Cardiac fibroblast (primary cell): ENCODE measurements at regions not wholly inside any gene's neighbourhood (a gene's known extent, or its start where the extent isn't known, plus 50 kb on each side); places are given as distances from the start of the nearest gene placed in this dataset.
"Not testable (repeated sequence)": the region's sequence is repeated elsewhere in the genome, so short reads cannot be mapped to it uniquely, and the experiment has no call there.

Experiments
- DNase-seq, 2 donors: peaks; one replicate each; pipeline versions ENCODE4 v3.0.0 to v3.0.0-alpha.2; 2010; ENCODE audit warnings: low read depth in 2 of 2
- H3K4me3 ChIP-seq, 2 donors: replicated peaks in 1 of 2; 1 replicate in 1 of 2; 2 replicates in 1 of 2; pipeline ENCODE4 v1.5.1; 2011; ENCODE audit warnings: low read depth in 2 of 2, low read length in 2 of 2, mild to moderate bottlenecking in 2 of 2, moderate library complexity in 1 of 2
- TF ChIP-seq, protein P1 (sequence below): IDR thresholded peaks from one replicate; pipeline ENCODE4 v1.5.1; 2011; ENCODE audit warnings: low read depth, mild to moderate bottlenecking, low read length, inconsistent platforms

DNA sequence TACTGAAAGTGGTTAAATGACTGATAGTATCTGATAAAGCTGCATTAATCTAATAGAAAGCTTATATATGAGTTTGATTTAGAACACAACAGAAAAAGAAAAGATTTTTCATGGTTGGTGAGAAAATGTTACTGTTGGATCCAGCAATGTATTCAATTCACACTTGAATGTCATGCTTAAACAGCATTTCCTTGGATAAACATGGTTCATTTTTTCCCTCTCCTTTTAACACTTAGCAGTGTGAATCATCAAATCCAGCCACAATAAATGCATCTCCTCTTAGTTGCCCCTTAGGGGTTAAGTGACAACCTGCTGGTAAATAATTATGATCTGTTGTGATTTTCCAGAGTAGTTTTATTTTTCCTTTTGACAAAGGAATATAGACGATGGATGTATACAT, 74.9 kb upstream of the GRIP1 start:
- DNase-seq: no peak
- H3K4me3 ChIP-seq: no peak overlapping the region
- TF ChIP-seq, protein P1, sequence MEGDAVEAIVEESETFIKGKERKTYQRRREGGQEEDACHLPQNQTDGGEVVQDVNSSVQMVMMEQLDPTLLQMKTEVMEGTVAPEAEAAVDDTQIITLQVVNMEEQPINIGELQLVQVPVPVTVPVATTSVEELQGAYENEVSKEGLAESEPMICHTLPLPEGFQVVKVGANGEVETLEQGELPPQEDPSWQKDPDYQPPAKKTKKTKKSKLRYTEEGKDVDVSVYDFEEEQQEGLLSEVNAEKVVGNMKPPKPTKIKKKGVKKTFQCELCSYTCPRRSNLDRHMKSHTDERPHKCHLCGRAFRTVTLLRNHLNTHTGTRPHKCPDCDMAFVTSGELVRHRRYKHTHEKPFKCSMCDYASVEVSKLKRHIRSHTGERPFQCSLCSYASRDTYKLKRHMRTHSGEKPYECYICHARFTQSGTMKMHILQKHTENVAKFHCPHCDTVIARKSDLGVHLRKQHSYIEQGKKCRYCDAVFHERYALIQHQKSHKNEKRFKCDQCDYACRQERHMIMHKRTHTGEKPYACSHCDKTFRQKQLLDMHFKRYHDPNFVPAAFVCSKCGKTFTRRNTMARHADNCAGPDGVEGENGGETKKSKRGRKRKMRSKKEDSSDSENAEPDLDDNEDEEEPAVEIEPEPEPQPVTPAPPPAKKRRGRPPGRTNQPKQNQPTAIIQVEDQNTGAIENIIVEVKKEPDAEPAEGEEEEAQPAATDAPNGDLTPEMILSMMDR: no peak

DNA sequence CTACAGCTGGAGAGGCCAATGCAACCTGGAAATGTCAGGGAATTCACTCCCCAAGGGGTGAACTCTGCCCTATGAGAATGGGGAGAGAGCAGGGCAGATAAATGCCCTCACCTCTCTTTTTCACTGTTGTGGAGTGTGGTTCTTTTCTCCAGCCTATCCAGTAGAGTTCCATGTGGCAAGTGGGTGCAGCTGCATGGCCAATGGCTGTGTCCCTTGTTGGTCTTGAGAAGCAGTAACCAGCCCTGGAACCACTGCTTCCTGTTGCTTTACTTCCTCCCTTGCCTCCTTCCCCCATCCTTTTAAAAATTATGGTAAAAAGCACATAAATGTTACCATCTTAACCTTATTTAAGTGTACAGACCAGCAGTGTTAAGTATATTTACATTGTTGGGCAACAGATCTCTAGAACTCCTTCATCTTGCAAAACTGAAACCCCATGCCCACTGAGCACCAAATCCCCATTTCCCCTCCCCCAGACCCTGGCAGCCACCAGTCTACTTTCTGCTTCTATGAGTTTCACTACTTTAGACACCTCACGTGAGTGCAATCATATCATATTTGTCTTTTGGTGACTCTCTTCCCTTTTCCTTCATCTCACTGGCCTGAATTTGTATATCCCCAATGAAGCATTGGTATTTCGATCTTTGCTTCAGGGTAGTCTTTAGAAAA, 77.0 kb upstream of the GRIP1 start:
- DNase-seq: no peak
- TF ChIP-seq, protein P1: no peak
- no peak overlapping the region for H3K4me3 ChIP-seq

GRCh38 chr12:66756631-66757030, 77.8 kb upstream of the GRIP1 start:
- TF ChIP-seq, protein P1: no peak
- DNase-seq: no peak
- no peak overlapping the region for H3K4me3 ChIP-seq

- not testable (repeated sequence) for H3K4me3 ChIP-seq, DNase-seq
Measured at GRCh38 chr12:66760122-66760521, 81.2 kb upstream of the GRIP1 start.

GRCh38 chr12:66763467-66763866, 84.6 kb upstream of the GRIP1 start:
- no peak overlapping the region for H3K4me3 ChIP-seq
- no peak for DNase-seq
- TF ChIP-seq, protein P1: no peak

- TF ChIP-seq, protein P1: no peak
- no peak for DNase-seq
- H3K4me3 ChIP-seq: no peak overlapping the region
Measured at GRCh38 chr12:66765204-66765603, 86.3 kb upstream of the GRIP1 start.

DNA sequence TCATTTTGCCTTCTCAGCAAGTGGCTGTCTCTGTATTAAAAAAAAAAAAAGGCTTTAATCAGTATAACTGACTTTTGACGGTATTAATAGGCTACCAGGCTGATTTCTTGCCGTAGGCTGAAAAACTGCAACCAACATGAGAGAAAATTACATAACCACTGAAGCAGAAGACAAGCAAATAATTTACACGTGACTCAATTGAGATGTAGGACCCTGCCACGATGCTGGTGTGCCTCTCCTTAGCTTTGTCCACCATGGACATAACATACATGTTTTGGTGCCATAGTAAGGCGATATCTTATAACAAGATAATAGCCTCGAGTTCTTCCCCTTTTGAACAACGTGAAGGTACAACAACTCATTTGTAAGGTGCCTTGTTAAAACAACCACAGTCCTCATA, 88.7 kb upstream of the GRIP1 start:
- TF ChIP-seq, protein P1: no peak
- H3K4me3 ChIP-seq: no peak overlapping the region

More for the DNA sequence above, 88.7 kb upstream of the GRIP1 start:
- DNase-seq: no peak
